Dendritic cell treated with granulocyte-macrophage colony-stimulating factor and Interleukin-4, amounts not matched to agents 40 ng/mL and 50 ng/mL, for 4 days (primary cell): ENCODE measurements at regions not wholly inside any gene's neighbourhood (a gene's known extent, or its start where the extent isn't known, plus 50 kb on each side); places are given as distances from the start of the nearest gene placed in this dataset.

Experiments
- H3K27ac Mint-ChIP-seq: one replicate; pipeline ENCODE4 v1.8.0; 2022; ENCODE audit warnings: mild to moderate bottlenecking, mixed read lengths
- H3K27me3 Mint-ChIP-seq: one replicate; pipeline ENCODE4 v1.8.0; 2022; ENCODE audit warnings: mild to moderate bottlenecking, mixed read lengths
- H3K36me3 Mint-ChIP-seq: one replicate; pipeline ENCODE4 v1.8.0; 2022; ENCODE audit warnings: low read depth, mixed read lengths
- H3K4me1 Mint-ChIP-seq: one replicate; pipeline ENCODE4 v1.8.0; 2022; ENCODE audit warnings: low read depth, mixed read lengths
- H3K4me3 Mint-ChIP-seq: one replicate; pipeline ENCODE4 v1.8.0; 2022; ENCODE audit warnings: mild to moderate bottlenecking, moderate library complexity, mixed read lengths
- H3K9me3 Mint-ChIP-seq: one replicate; pipeline ENCODE4 v1.8.0; 2022; ENCODE audit warnings: mixed read lengths
- intact Hi-C: fragments of 100-400 bp; cut with micrococcal nuclease; formaldehyde crosslinking; loops from one replicate; pipeline ENCODE4 v1.15.0; 2022

DNA sequence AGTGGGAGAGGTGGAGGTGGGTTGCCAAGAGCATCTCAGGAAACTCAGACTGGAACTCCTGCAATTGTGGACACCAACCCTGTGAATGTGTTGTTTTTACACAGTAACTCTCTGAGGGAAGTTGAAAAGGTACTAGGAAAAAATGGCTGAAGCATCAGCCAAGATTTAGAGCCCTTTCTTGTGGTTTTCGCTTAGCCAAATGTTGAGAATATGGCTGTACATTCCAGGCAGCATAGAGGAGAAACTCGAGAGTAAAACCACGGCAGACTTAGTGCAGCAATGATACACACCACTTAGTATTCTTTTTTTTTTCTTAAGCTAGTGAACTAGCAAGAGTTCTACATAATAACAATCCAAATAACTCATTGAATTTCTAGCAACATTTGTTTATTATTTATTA lies 309.7 kb upstream of the MTNR1B start:
- Mint-ChIP-seq H3K27ac (no peak overlapping the region), H3K27me3 (no peaks in the 10 kb centered on the region), H3K4me1 (no peaks in the 10 kb centered on the region), H3K4me3 (no peak overlapping the region), H3K36me3 (no peaks in the 10 kb centered on the region), H3K9me3 (no peaks in the 10 kb centered on the region)
- intact Hi-C loops = loop anchor here (10.0 kb wide), 1 partner anchor 65 kb away; no protein-coding TSS in a partner anchor

DNA sequence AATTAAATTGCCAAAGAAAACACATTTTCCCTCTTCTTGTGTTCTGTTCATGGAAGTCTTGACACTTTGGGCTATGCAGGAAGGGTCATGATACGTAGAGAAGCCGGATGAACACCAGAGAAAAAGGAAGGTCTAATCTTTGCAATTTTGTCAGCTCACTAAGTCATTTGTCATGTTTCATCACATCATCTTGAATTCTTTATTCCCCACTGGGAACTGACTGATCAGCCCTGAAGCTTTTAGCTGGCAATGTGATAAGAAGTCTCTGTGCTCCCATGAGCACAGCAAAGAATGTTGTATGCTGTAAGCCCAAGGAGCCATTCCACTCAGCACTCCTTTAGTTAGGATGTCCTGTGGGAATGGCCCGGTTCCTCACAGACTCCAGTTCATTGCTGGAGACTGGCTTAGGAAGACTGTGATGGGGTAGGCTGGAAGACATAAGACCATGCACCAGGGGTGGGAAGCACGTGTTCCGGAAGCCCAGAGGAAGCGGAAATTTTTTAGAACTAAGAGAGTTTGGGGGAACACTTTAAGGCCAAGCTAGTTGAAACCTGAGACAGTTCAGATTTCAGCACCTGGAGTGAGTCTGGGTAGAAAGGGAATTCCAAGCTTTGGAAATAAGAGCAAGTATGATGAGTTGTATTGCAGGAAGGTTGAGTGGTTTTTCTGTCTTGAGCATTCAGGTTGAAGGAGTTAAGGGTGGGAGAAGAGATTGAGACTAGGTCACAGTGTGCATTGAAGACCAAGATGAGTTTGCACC lies 306.7 kb upstream of the MTNR1B start:
- Mint-ChIP-seq H3K4me3 (no peak overlapping the region), H3K27me3 (no peaks in the 10 kb centered on the region), H3K4me1 (no peaks in the 10 kb centered on the region), H3K9me3 (no peaks in the 10 kb centered on the region), H3K27ac (no peak overlapping the region), H3K36me3 (no peaks in the 10 kb centered on the region)
- intact Hi-C loops = no loop called here

DNA sequence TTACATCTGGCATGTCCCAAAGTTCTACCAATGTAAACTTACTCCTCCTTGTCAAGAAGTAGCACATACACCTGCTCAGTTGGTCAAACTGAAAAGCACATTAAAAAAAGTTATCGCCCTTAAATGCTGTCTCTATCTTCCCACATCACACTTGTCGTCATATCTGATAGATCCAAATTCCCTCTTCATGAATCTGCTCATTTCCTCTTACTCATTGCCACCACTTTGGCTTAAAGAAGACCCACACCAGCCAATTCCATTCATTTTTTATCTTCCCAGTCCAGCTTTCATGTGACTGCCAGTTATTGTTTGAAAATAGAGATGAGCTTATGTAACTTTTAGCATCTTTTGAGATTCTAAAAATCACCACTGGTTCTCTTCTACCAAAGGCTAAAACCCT lies 305.9 kb upstream of the MTNR1B start:
- Mint-ChIP-seq H3K36me3 (no peaks in the 10 kb centered on the region), H3K27me3 (no peaks in the 10 kb centered on the region), H3K9me3 (no peaks in the 10 kb centered on the region), H3K27ac (no peak overlapping the region), H3K4me3 (no peak overlapping the region), H3K4me1 (no peaks in the 10 kb centered on the region)
- intact Hi-C loops = no loop called here

DNA sequence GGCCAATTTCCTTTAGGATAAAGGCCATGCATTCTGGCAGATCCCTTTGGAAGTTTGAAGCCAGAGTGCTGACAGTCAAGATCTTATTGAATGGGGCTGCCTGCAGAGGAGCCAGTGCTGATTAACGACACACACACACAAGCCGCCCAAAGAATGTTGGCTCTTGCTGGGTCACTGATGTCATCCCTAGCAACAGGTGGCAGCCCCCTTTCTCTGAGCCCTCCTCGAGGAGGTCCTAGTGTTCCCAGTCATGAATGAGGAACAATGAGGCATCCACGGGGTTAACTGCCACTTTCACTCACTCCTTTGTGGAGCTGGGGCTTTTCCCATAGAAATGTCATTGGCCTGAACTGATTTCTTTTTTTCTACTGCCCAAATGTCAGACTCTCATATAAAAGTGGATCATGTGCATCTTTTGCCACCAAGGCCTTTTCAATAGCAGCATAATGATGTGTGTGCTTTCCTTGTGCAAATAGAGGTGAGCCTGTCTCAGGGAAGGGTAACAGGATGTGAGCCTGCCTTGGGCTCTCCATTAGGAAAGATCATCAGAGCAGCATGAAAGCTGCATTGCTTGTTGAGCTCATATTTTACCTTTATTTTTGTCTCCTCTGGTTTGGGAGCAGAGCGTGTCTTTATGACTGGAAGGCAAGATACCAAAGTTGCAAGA lies 301.8 kb upstream of the MTNR1B start:
- H3K9me3 Mint-ChIP-seq = no peaks in the 10 kb centered on the region
- H3K4me3 Mint-ChIP-seq = no peak overlapping the region
- no peaks in the 10 kb centered on the region for H3K27me3 Mint-ChIP-seq
- H3K27ac Mint-ChIP-seq = no peak overlapping the region
- no peaks in the 10 kb centered on the region for H3K36me3 Mint-ChIP-seq
- H3K4me1 Mint-ChIP-seq = no peaks in the 10 kb centered on the region
- intact Hi-C loops = no loop called here

DNA sequence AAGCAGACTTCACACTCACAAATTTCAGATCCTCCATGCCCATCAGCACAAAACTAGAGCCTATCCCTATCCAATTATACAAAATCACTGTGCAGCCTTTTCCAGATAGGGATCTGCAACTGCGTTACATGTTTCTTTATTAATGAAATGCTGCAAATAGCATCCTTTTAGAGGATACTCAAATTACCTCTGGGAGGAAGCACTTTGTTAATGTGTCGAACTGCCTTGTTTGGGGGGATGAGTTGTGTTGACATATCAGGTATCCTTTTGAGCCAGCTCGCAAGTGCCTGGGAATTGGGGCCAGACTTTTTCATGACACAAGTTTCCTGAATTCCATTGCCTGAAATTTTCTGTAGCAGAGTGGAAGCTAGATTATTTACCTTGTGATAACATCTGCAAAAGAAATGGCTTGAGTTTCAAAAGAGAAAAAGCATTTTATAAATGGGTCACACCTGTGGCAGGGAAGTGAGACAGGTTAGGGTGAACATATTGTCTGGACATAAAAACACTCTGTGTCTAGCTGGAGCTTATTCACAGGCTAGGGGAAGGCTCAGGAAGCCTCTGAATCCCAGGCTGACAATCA lies 299.1 kb upstream of the MTNR1B start:
- Mint-ChIP-seq H3K27me3 (no peaks in the 10 kb centered on the region), H3K27ac (no peak overlapping the region), H3K9me3 (no peaks in the 10 kb centered on the region), H3K36me3 (no peaks in the 10 kb centered on the region), H3K4me3 (no peak overlapping the region), H3K4me1 (no peaks in the 10 kb centered on the region)
- intact Hi-C loops = no loop called here

DNA sequence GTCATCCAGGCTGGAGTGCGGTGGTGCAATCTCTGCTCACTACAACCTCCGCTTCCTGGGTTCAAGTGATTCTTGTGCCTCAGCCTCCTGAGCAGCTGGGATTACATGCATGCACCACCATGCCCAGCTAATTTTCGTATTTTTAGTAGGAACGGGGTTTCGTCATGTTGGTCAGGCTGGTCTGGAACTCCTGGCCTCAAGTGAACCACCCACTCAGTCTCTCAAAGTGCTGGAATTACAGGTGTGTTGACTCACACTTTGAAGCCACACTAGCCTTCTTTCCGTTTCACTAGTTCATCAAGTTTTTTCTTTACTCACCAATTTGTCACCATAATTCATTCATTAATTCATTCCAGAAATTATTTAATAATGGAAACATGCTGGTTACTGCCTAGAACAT lies 298.4 kb upstream of the MTNR1B start:
- Mint-ChIP-seq H3K27ac (no peak overlapping the region), H3K4me1 (no peaks in the 10 kb centered on the region), H3K36me3 (no peaks in the 10 kb centered on the region), H3K27me3 (no peaks in the 10 kb centered on the region), H3K4me3 (no peak overlapping the region), H3K9me3 (no peaks in the 10 kb centered on the region)
- intact Hi-C loops = no loop called here

DNA sequence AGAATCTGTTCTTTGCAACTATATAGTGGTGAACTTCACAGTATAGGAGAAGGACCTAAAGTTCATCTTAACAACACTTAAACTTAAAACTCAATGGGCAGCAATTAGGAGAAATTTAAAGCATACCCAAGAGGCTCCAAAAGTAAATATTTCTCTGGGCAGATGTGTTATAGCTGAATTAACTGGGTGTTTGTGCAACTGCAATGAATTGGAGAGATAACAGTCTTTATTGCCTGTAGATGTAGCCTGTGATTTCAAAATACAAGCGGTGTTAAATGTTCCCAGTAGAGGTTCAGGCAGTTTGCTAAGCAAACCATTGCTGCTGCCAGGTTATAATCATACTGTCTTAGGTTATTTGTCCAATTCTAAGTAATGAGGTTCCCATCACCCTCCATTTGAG lies 294.1 kb upstream of the MTNR1B start:
- no peak overlapping the region for H3K4me3 Mint-ChIP-seq
- H3K9me3 Mint-ChIP-seq = peaks cover 6% of the 10 kb centered on the region
- H3K27me3 Mint-ChIP-seq = no peaks in the 10 kb centered on the region
- no peaks in the 10 kb centered on the region for H3K36me3 Mint-ChIP-seq
- H3K4me1 Mint-ChIP-seq = no peaks in the 10 kb centered on the region
- no peak overlapping the region for H3K27ac Mint-ChIP-seq
- intact Hi-C loops = no loop called here

DNA sequence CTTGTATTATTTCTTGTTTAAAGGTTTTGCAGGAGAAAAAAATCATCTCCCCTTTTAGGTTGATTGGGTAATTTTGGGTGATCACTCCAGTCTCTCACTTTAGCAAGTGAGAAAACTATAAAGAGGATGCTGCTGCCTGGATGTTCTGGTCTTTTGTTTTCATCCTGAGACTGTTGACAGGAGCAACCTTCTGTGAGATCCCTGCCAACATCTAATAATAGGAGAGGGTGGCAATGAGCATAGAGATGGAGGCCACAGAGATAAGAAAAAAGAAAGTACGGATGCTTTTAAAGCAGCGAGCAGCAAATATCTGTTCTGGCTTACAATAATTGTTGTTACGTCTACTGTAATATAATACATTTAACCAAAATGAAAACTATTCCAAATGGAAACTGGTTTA lies 293.6 kb upstream of the MTNR1B start:
- no peaks in the 10 kb centered on the region for H3K4me1 Mint-ChIP-seq
- no peak overlapping the region for H3K4me3 Mint-ChIP-seq
- H3K9me3 Mint-ChIP-seq = peaks cover 11% of the 10 kb centered on the region

DNA sequence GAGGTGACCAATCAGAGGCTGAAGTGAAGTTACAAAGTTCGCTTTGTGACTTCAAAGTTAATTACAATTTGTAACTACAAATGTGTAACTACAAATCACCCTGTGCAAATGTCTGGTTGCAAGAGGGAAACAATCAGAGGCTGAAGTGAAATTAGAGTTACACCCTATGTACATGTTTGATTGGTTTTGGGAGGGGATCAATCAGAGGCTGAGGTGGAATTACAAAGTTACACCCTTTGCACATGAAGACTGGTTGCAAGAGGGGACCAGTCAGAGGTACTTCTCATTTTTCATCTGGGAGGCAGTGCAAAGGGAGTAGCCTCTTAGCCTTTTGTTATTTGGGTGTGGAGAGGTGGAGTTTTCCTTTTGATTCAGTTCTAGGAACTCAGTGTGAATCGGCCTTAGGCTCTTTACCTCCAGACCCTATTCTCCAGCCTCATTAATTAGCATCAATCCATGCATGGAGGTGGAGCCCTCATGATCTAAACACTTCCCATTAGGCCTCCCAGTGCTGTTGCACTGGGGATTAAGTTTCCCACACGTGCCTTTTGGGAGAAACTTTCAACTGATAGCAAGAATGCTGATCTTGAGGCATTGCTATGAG lies 291.3 kb upstream of the MTNR1B start:
- Mint-ChIP-seq H3K4me3 (no peak overlapping the region), H3K27ac (no peak overlapping the region), H3K9me3 (peaks cover 15% of the 10 kb centered on the region), H3K27me3 (no peaks in the 10 kb centered on the region), H3K4me1 (no peaks in the 10 kb centered on the region), H3K36me3 (no peaks in the 10 kb centered on the region)
- intact Hi-C loops = no loop called here

More for the DNA sequence above, 293.6 kb upstream of the MTNR1B start:
- Mint-ChIP-seq H3K36me3 (no peaks in the 10 kb centered on the region), H3K27me3 (no peaks in the 10 kb centered on the region), H3K27ac (no peak overlapping the region)
- intact Hi-C loops = no loop called here

DNA sequence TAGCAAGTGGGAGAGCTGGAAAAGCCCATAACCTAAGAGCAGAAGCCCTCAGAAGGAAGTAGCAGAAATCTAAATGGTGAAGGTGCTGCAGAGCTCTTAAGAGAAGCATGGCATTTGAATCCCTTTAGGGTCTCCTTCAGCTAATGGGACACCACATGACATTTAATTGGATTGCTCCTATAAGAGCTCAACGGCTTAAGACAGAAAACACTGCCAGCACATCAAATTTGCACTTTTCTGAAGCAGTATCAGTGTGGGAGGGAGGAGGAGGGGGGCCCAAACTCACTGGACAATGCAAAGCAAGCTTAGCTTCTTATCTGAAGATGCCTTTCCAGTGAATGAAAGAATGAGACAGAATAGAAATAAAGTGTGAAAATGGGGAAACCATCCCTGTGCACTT lies 287.9 kb upstream of the MTNR1B start:
- peaks cover 15% of the 10 kb centered on the region for H3K9me3 Mint-ChIP-seq
- no peaks in the 10 kb centered on the region for H3K27me3 Mint-ChIP-seq
- no peak overlapping the region for H3K4me3 Mint-ChIP-seq
- intact Hi-C loops = no loop called here
- H3K4me1 Mint-ChIP-seq = no peaks in the 10 kb centered on the region
- no peak overlapping the region for H3K27ac Mint-ChIP-seq
- no peaks in the 10 kb centered on the region for H3K36me3 Mint-ChIP-seq

DNA sequence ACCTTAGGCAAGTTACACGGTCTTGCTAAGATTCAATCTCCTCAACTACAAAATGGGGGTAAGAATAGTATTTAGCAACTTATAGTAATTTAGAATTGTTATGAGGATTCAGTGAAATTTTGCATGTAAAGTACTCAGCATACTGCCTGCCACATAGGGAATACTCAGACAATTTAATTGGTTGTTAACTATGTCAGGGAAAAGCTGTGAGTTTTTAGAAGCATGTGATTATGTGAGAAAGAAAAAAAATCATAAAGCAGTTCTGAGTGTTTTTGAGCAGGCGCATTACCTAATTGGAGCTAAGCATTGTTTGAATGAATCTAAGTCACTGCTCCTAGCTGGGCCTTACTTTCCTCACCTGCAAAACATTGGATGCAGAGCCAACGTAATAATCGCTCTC lies 287.3 kb upstream of the MTNR1B start:
- intact Hi-C loops = no loop called here
- Mint-ChIP-seq H3K4me1 (no peaks in the 10 kb centered on the region), H3K4me3 (no peak overlapping the region), H3K9me3 (peaks cover 15% of the 10 kb centered on the region), H3K36me3 (no peaks in the 10 kb centered on the region), H3K27ac (no peak overlapping the region), H3K27me3 (no peaks in the 10 kb centered on the region)

DNA sequence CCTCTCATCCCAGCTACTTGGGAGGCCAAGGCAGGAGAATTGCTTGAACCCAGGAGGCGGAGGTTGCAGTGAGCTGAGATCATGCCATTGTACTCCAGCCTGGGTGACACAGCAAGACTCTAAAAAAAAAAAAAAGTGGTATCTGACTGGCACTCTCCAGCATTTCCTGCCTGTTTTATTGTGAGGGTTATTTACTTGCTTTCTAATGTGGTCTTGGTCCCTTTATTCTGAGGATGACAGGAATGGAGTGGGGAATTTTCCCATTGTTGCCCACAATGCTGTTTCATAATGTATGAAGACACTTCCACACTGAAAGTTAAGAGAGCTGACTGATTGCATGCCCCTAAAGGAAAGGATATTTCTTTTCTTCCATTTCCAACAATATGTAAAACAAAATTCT lies 286.5 kb upstream of the MTNR1B start:
- intact Hi-C loops = no loop called here
- H3K27me3 Mint-ChIP-seq = no peaks in the 10 kb centered on the region
- H3K36me3 Mint-ChIP-seq = no peaks in the 10 kb centered on the region
- H3K4me3 Mint-ChIP-seq = no peak overlapping the region
- H3K9me3 Mint-ChIP-seq = peaks cover 23% of the 10 kb centered on the region
- H3K4me1 Mint-ChIP-seq = no peaks in the 10 kb centered on the region
- no peak overlapping the region for H3K27ac Mint-ChIP-seq

DNA sequence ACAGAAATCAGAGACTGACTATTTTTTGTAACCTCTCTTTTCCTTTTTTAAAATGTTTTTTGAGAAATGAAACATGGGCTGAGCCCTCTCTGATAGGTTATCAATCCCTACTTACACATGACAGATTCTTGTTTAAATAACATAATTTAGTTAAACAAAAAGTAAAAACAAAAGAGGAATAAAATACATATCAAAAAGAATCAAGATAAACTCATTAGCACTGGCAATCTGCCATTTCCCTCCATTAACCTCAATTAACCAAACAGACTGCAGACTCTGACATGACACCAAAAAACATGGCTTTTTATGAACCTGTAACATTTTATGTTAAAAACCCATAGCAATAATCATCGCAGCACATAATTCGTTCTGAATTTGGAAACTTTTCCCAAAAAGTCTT lies 284.4 kb upstream of the MTNR1B start:
- Mint-ChIP-seq H3K4me1 (no peaks in the 10 kb centered on the region), H3K36me3 (no peaks in the 10 kb centered on the region), H3K9me3 (peaks cover 20% of the 10 kb centered on the region), H3K4me3 (no peak overlapping the region), H3K27me3 (no peaks in the 10 kb centered on the region), H3K27ac (no peak overlapping the region)
- intact Hi-C loops = no loop called here

DNA sequence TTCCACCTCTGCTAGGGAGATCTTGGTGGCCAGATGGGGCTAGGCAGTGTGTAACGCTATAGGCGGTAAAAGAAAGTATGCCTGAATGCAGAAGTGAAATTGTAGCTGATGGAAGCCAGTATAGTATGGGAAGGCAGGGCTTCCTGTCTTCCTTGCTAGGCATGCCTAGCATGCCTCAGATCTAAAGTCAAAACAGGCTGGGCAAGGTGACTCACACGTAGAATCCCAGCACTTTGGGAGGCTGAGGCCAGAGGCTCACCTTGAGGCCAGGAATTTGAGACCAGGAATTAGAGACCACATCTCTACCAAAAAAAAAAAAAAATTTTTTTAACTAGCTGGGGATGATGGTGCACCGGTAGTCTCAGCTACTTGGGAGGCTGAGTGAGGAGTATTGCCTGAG lies 281.7 kb upstream of the MTNR1B start:
- Mint-ChIP-seq H3K27ac (no peak overlapping the region), H3K4me1 (no peaks in the 10 kb centered on the region), H3K27me3 (no peaks in the 10 kb centered on the region), H3K36me3 (no peaks in the 10 kb centered on the region), H3K4me3 (no peak overlapping the region), H3K9me3 (peaks cover 8% of the 10 kb centered on the region)
- intact Hi-C loops = no loop called here
